Colonic mucosa (tissue), 4 donors: ENCODE measurements at regions not wholly inside any gene's neighbourhood (a gene's known extent, or its start where the extent isn't known, plus 50 kb on each side); places are given as distances from the start of the nearest gene placed in this dataset.

Experiments used
- DNase-seq: peaks from one replicate; pipeline ENCODE4 v3.0.0-alpha.2; 2020
- H3K27ac ChIP-seq: fragments of 200-600 bp; one replicate; pipeline ENCODE4 v1.8.0; 2021
- H3K27me3 ChIP-seq: fragments of 200-600 bp; one replicate; pipeline ENCODE4 v1.8.0; 2021
- H3K36me3 ChIP-seq: fragments of 200-600 bp; one replicate; pipeline ENCODE4 v1.8.0; 2021
- H3K4me1 ChIP-seq: fragments of 200-600 bp; one replicate; pipeline ENCODE4 v1.8.0; 2021; ENCODE audit warnings: mild to moderate bottlenecking
- H3K4me3 ChIP-seq: fragments of 200-600 bp; one replicate; pipeline ENCODE4 v1.8.0; 2021
- H3K9ac ChIP-seq, 2 donors: one replicate each; pipeline ENCODE4 v1.7.0; 2013; ENCODE audit warnings: control low read depth in 2 of 2, low read depth in 2 of 2, low read length in 2 of 2
- H3K9me3 ChIP-seq: fragments of 200-600 bp; one replicate; pipeline ENCODE4 v1.8.0; 2021
- intact Hi-C: fragments of 100-400 bp; cut with DNase I; formaldehyde crosslinking; loops from one replicate; pipeline ENCODE4 v1.14.1; 2022
- TF ChIP-seq, protein P1 (sequence below): fragments of 200-600 bp; IDR thresholded peaks from one replicate; pipeline ENCODE4 v1.8.0; 2022; ENCODE audit warnings: antibody characterized with exemption, mild to moderate bottlenecking
- donor health status: healthy.
- donor health status: DM: no; HTN: no; CAD: no.
- donor health status: DM: no; HTN: no; CAD: no.

DNA sequence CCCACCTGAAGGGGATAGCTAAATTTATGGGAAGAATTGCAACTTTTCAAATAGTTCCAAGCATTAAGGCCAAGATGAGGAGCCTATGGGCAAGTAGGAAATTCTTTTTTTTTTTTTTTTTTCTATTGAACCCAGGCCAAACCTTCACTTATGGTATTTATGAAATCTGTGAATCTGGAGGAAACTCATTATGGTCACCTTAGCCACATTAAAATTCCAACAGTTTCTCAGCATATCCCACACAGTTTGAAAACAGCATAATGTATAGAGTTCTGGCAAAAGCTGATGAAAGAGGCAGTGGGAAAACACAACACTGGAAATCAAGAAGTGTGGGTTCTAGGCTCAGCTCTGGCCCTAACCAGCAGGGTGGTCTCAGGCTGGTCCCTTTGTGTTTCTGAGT lies 236.9 kb downstream of the PTEN start:
- Histone ChIP-seq H3K9me3 (no peaks in the 10 kb centered on the region), H3K4me3 (no peak overlapping the region), H3K27ac (no peak overlapping the region), H3K9ac (no peak overlapping the region), H3K27me3 (no peaks in the 10 kb centered on the region), H3K36me3 (no peaks in the 10 kb centered on the region), H3K4me1 (no peaks in the 10 kb centered on the region)
- DNase-seq = no peak
- TF ChIP-seq, protein P1, sequence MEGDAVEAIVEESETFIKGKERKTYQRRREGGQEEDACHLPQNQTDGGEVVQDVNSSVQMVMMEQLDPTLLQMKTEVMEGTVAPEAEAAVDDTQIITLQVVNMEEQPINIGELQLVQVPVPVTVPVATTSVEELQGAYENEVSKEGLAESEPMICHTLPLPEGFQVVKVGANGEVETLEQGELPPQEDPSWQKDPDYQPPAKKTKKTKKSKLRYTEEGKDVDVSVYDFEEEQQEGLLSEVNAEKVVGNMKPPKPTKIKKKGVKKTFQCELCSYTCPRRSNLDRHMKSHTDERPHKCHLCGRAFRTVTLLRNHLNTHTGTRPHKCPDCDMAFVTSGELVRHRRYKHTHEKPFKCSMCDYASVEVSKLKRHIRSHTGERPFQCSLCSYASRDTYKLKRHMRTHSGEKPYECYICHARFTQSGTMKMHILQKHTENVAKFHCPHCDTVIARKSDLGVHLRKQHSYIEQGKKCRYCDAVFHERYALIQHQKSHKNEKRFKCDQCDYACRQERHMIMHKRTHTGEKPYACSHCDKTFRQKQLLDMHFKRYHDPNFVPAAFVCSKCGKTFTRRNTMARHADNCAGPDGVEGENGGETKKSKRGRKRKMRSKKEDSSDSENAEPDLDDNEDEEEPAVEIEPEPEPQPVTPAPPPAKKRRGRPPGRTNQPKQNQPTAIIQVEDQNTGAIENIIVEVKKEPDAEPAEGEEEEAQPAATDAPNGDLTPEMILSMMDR = no peak
- intact Hi-C loops = no loop called here

DNA sequence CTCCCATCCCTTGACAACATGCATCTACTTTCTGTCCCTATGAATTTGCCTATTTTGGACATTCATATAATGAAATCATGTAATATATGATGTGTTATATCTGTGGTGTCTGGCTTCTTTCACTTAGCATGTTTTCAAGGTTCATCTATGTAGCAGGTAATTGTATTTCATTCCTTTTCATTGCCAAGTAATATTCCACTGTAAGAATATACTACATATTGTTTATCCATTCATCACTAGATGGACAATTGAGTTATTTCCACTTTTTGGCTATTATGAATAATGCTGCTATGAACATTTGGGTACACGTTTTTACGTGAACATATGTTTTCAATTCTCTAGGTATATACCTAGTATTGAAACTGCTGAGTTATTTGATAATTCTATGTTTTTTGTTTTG lies 238.2 kb downstream of the PTEN start:
- Histone ChIP-seq H3K4me1 (no peaks in the 10 kb centered on the region), H3K9ac (no peak overlapping the region), H3K4me3 (no peak overlapping the region), H3K36me3 (no peaks in the 10 kb centered on the region), H3K27me3 (no peaks in the 10 kb centered on the region), H3K9me3 (no peaks in the 10 kb centered on the region), H3K27ac (no peak overlapping the region)
- TF ChIP-seq, protein P1 = no peak
- DNase-seq = no peak
- intact Hi-C loops = no loop called here

DNA sequence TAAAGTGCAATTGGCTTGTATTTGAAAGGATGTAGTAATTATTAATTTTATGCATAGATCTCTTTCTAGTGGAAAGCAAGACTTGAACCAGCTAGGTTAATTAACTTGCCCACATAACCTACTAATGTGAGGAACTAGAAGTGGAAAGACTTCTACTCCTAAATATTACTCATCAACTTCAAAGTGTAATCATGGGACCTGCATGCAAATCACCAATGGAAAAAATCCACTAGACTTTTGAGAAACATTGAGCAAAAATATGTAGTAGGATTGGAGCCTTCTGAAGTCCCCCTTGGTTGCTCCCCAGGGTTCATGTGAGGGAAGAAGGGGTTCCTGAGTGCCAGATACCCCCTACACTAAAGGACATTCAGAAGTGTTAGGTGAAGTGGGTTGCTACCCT lies 240.2 kb downstream of the PTEN start:
- TF ChIP-seq, protein P1 = no peak

DNA sequence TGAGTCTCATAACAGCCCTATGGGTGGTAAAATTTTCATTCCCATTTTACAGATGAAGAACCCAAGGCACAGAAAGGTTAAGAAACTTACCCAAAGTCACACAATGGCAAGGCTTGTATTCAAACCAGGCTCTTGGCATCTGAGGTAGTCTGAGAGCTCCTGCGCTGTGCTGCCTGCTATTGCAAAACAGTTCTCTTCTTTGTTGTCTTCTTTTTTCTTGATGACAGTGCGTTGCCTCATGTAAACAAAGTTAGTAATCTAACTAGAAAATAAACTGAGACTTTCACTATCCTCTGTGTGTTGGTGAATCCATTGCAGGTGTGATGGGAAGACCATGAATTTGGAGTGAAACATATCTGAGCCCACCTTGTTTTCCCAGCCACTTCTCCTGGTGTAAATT lies 240.8 kb downstream of the PTEN start:
- H3K27ac ChIP-seq = no peak overlapping the region
- intact Hi-C loops = no loop called here

More for the DNA sequence above, 240.2 kb downstream of the PTEN start:
- Histone ChIP-seq H3K27ac (no peak overlapping the region), H3K36me3 (no peaks in the 10 kb centered on the region), H3K27me3 (no peaks in the 10 kb centered on the region), H3K9ac (no peak overlapping the region), H3K9me3 (no peaks in the 10 kb centered on the region), H3K4me3 (no peak overlapping the region), H3K4me1 (no peaks in the 10 kb centered on the region)
- intact Hi-C loops = no loop called here
- no peak for DNase-seq

DNA sequence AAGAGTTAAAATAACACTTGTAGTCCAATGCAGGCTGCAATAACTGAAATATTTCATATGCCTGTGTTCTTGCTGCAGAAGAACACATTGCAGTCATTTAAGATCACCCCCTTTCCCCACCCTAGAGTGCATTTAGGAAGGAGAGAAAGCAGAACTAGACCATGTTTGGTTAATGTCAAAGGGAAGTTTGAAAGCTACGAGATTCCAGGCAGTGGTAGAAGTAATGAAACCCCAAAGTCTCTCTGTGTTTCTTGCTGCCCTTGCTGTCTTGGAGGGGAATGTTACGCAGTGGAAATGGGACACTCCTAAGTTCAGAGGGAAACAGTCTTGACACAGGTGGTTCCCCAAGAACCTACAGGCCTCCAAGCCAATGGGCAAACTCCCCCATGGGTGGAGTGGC lies 242.9 kb downstream of the PTEN start:
- H3K9me3 ChIP-seq = no peaks in the 10 kb centered on the region
- intact Hi-C loops = no loop called here
- TF ChIP-seq, protein P1 = no peak
- H3K36me3 ChIP-seq = no peaks in the 10 kb centered on the region
- DNase-seq = no peak
- no peaks in the 10 kb centered on the region for H3K4me1 ChIP-seq
- H3K9ac ChIP-seq = no peak overlapping the region
- no peak overlapping the region for H3K27ac ChIP-seq
- H3K27me3 ChIP-seq = no peaks in the 10 kb centered on the region
- H3K4me3 ChIP-seq = no peak overlapping the region

More for the DNA sequence above, 240.8 kb downstream of the PTEN start:
- TF ChIP-seq, protein P1 = no peak
- Histone ChIP-seq H3K9ac (no peak overlapping the region), H3K4me1 (no peaks in the 10 kb centered on the region), H3K9me3 (no peaks in the 10 kb centered on the region), H3K27me3 (no peaks in the 10 kb centered on the region), H3K36me3 (no peaks in the 10 kb centered on the region), H3K4me3 (no peak overlapping the region)
- DNase-seq = no peak
